Adrenal gland (tissue), 9 donors: ENCODE measurements at regions not wholly inside any gene's neighbourhood (a gene's known extent, or its start where the extent isn't known, plus 50 kb on each side); places are given as distances from the start of the nearest gene placed in this dataset.

Experiments used
- DNase-seq, 7 donors: peaks; one replicate each; pipeline ENCODE4 v3.0.0-alpha.2; 2019 to 2020
- H3K27ac ChIP-seq, 5 donors: fragments of 200-600 bp; sonication (generic) in 4 of 5; 1 replicate in 3 of 5; 2 replicates in 2 of 5; pipeline versions ENCODE4 v1.5.1 to v1.8.0; 2016 to 2020; ENCODE audit warnings: mild to moderate bottlenecking in 1 of 5
- H3K27me3 ChIP-seq: fragments of 200-600 bp; 2 replicates; pipeline ENCODE4 v1.8.0; 2021
- H3K36me3 ChIP-seq, 2 donors: fragments of 200-600 bp; replicated peaks in 1 of 2; 1 replicate in 1 of 2; 2 replicates in 1 of 2; pipeline versions ENCODE4 v1.5.1 to v1.8.0; 2018 to 2022
- H3K4me1 ChIP-seq, 2 donors: fragments of 200-600 bp; replicated peaks in 1 of 2; 1 replicate in 1 of 2; 2 replicates in 1 of 2; pipeline versions ENCODE4 v1.5.1 to v1.8.0; 2018 to 2021
- H3K4me3 ChIP-seq, 4 donors: fragments of 200-600 bp; sonication (generic) in 3 of 4; one replicate each; pipeline ENCODE4 v1.5.1; 2016 to 2018
- H3K9me3 ChIP-seq, 3 donors: fragments of 200-600 bp; sonication (generic) in 1 of 3; replicated peaks in 1 of 3; 1 replicate in 2 of 3; 2 replicates in 1 of 3; pipeline versions ENCODE4 v1.5.1 to v1.8.0; 2016 to 2021
- CTCF ChIP-seq, 6 experiments: fragments of 450-650 bp in 4 of 6; fragments of 200-600 bp in 2 of 6; sonication (generic) in 1 of 6; IDR thresholded peaks; 1 replicate in 5 of 6; 2 replicates in 1 of 6; pipeline versions ENCODE4 v1.5.1 to v1.8.0; 2016 to 2021; ENCODE audit warnings: antibody characterized with exemption in 6 of 6, mild to moderate bottlenecking in 2 of 6, moderate library complexity in 1 of 6
- POLR2A ChIP-seq, 2 donors: fragments of 450-650 bp; IDR thresholded peaks; one replicate each; pipeline ENCODE4 v1.6.1; 2017; ENCODE audit warnings: antibody characterized with exemption in 2 of 2, mild to moderate bottlenecking in 2 of 2, moderate library complexity in 1 of 2
- WGBS, 4 donors: extraction: QIAGEN DNeasy Blood & Tissue Kit in 2 of 4; methylation state at CpG; one replicate each; pipeline versions ENCODE4 v1.1.5 to v1.1.7; 2013 to 2017; 5-methylcytosine and 5-hydroxymethylcytosine counted together
- intact Hi-C, 2 donors: fragments of 100-400 bp; cut with DNase I; formaldehyde crosslinking; loops; one replicate each; pipeline versions ENCODE4 v1.14.1 to v1.15.0; 2022 to 2023
- donor health status: healthy with polysubstance abuse.
- donor health status: Bipolar disorder and iron deficiency.
- donor health status: DM: yes; HTN: yes; CAD: no.
- donor health status: DM: no; HTN: no; CAD: no.
- donor health status: DM: no; HTN: no; CAD: no.

GRCh38 chrX:139202742-139203420 lies 327.7 kb upstream of the F9 start:
- WGBS, 4 donors: 14 to 44% (median 26%) methylated on average over 1 to 34 of the region's 34 CpGs
- H3K36me3 ChIP-seq: no peaks in the 10 kb centered on the region
- no peaks in the 10 kb centered on the region for H3K9me3 ChIP-seq
- no peak overlapping the region for H3K27ac ChIP-seq
- TF ChIP-seq CTCF (IDR thresholded peaks at IDR 0.05) (no peak), POLR2A (IDR thresholded peaks at IDR 0.05) (no peak)
- DNase-seq: no peak
- intact Hi-C loops: no loop called here
- H3K4me3 ChIP-seq: no peak overlapping the region
- no peaks in the 10 kb centered on the region for H3K4me1 ChIP-seq
- H3K27me3 ChIP-seq: peaks cover 38% of the 10 kb centered on the region

DNA sequence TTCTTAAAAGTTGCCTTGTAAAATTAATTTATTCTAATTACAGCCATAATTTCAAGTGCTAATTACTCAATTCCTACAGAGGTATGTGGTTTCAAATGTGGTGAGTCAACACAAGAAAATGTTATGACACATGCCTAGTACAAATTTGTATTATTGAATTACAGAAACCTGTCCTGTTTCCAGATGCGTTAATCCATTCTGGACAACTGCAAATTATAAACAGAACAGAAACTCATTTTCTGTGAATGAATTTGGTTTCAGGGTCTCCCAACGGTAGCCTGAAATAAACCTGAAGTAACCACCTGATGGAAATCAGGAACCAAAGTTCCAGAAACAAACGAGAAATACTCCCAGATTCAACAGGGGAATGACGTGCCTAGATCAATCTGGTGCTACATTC lies 328.6 kb upstream of the F9 start:
- no peak overlapping the region for H3K4me3 ChIP-seq
- 56 to 64% (median 59%) methylated on average over 2 to 4 of the region's 4 CpGs for WGBS, 4 donors
- DNase-seq: no peak
- intact Hi-C loops: no loop called here
- H3K36me3 ChIP-seq: no peaks in the 10 kb centered on the region
- H3K9me3 ChIP-seq: no peaks in the 10 kb centered on the region
- TF ChIP-seq POLR2A (IDR thresholded peaks at IDR 0.05) (no peak), CTCF (IDR thresholded peaks at IDR 0.05) (no peak)
- H3K4me1 ChIP-seq: no peaks in the 10 kb centered on the region
- H3K27ac ChIP-seq: no peak overlapping the region
- H3K27me3 ChIP-seq: peaks cover 41% of the 10 kb centered on the region

- intact Hi-C loops: no loop called here
- 66 to 81% (median 74%) methylated on average over 6 of the region's 6 CpGs for WGBS, 4 donors
Measured at GRCh38 chrX:139200793-139201192, 329.7 kb upstream of the F9 start.

GRCh38 chrX:139200346-139200745 lies 330.2 kb upstream of the F9 start:
- Histone ChIP-seq H3K4me3 (no peak overlapping the region), H3K27me3 (peaks cover 41% of the 10 kb centered on the region), H3K9me3 (no peaks in the 10 kb centered on the region), H3K27ac (no peak overlapping the region), H3K4me1 (no peaks in the 10 kb centered on the region), H3K36me3 (no peaks in the 10 kb centered on the region)
- intact Hi-C loops: no loop called here
- WGBS, 4 donors: 39 to 54% (median 48%) methylated on average over 2 of the region's 2 CpGs
- no peak for TF ChIP-seq CTCF (IDR thresholded peaks at IDR 0.05)
- TF ChIP-seq POLR2A (IDR thresholded peaks at IDR 0.05): no peak
- DNase-seq: no peak

More at GRCh38 chrX:139200793-139201192, 329.7 kb upstream of the F9 start:
- no peak for DNase-seq
- Histone ChIP-seq H3K9me3 (no peaks in the 10 kb centered on the region), H3K27me3 (peaks cover 41% of the 10 kb centered on the region), H3K4me1 (no peaks in the 10 kb centered on the region), H3K27ac (no peak overlapping the region), H3K36me3 (no peaks in the 10 kb centered on the region), H3K4me3 (no peak overlapping the region)
- TF ChIP-seq CTCF (IDR thresholded peaks at IDR 0.05) (no peak), POLR2A (IDR thresholded peaks at IDR 0.05) (no peak)
